GM12878 (cell line): ENCODE measurements at regions not wholly inside any gene's neighbourhood (a gene's known extent, or its start where the extent isn't known, plus 50 kb on each side); places are given as distances from the start of the nearest gene placed in this dataset.
A peak's percentile ranks its signal among the peaks of the same experiment; 100 is the strongest.

ENCODE experiments used
- ATAC-seq: fragments of 200-7000 bp; cut with Tn5 transposase; 3 replicates; pipeline ENCODE4 v1.9.1; 2020; ENCODE audit warnings: mild to moderate bottlenecking, moderate library complexity
- BruUV-seq: library from RNA; stranded (reverse); fragments of 400-500 nt; replicated peaks from 2 replicates; lab custom pipeline; 2021; lab: Mats Ljungman, UMichigan
- CTCF ChIA-PET: fragments of 300-600 bp; sonication (Branson Sonifier 250); formaldehyde crosslinking; extraction: SDS; loops from one replicate; lab custom pipeline; 2021; ENCODE audit warnings: inconsistent platforms; lab: Yijun Ruan, JAX
- POLR2A ChIA-PET: fragments of 350-600 bp; formaldehyde crosslinking; extraction: SDS; loops from one replicate; lab custom pipeline; 2021; ENCODE audit warnings: inconsistent platforms; lab: Charles Lee
- RAD21 ChIA-PET: fragments of 300-600 bp; sonication (Branson Sonifier 250); formaldehyde crosslinking; loops from one replicate; lab custom pipeline; 2023; ENCODE audit warnings: antibody characterized with exemption; ENCODE audit not compliant: unreplicated experiment; lab: Charles Lee
- SMC1A ChIA-PET: fragments of 300-600 bp; sonication (Branson Sonifier 250); formaldehyde crosslinking; loops from one replicate; lab custom pipeline; 2023; ENCODE audit not compliant: unreplicated experiment, uncharacterized antibody; lab: Charles Lee
- DNase-seq: peaks from one replicate; pipeline ENCODE4 v3.0.0-alpha.2; 2011; ENCODE audit warnings: low read depth, low spot score
- FAIRE-seq: peaks from 3 replicates; lab custom pipeline; 2011; peaks lifted over from hg19 to GRCh38; lab: Jason Lieb, UNC
- H2AFZ ChIP-seq: 2 replicates; pipeline ENCODE4 v1.6.0; 2011; ENCODE audit warnings: low read depth, low read length, control low read depth; ENCODE audit not compliant: control insufficient read depth
- H3K27ac ChIP-seq: 2 replicates; pipeline ENCODE4 v1.5.1; 2011; ENCODE audit warnings: control low read depth; ENCODE audit not compliant: control insufficient read depth, insufficient read depth
- H3K27me3 ChIP-seq, 2 experiments: replicated peaks in 1 of 2; 2 replicates each; pipeline versions ENCODE4 v1.6.0 to v1.6.1; 2011; ENCODE audit warnings: low read length in 1 of 2; ENCODE audit not compliant: control insufficient read depth in 2 of 2, insufficient read depth in 2 of 2
- H3K36me3 ChIP-seq, 2 experiments: 2 replicates each; pipeline ENCODE4 v1.5.1; 2011; ENCODE audit warnings: low read length in 1 of 2; ENCODE audit not compliant: control insufficient read depth in 2 of 2, insufficient read depth in 2 of 2
- H3K4me1 ChIP-seq: 2 replicates; pipeline ENCODE4 v1.6.1; 2011; ENCODE audit warnings: mild to moderate bottlenecking, low read length, moderate library complexity, mixed read lengths; ENCODE audit not compliant: control insufficient read depth, insufficient read depth
- H3K4me2 ChIP-seq: 2 replicates; pipeline ENCODE4 v1.6.0; 2011; ENCODE audit warnings: control low read depth; ENCODE audit not compliant: control insufficient read depth, insufficient read depth
- H3K4me3 ChIP-seq: fragments of 200-600 bp; sonication (generic); 2 replicates; pipeline ENCODE4 v1.5.1; 2016
- H3K79me2 ChIP-seq: 2 replicates; pipeline ENCODE4 v1.6.0; 2011; ENCODE audit warnings: low read length; ENCODE audit not compliant: control insufficient read depth, insufficient read depth
- H3K9ac ChIP-seq: 2 replicates; pipeline ENCODE4 v1.8.0; 2011; ENCODE audit warnings: low read length, control low read depth, mixed read lengths; ENCODE audit not compliant: control insufficient read depth, insufficient read depth
- H3K9me3 ChIP-seq: replicated peaks from 3 replicates; pipeline ENCODE4 v1.5.1; 2011; ENCODE audit warnings: mild to moderate bottlenecking, low read length; ENCODE audit not compliant: control insufficient read depth, insufficient read depth
- H4K20me1 ChIP-seq: 2 replicates; pipeline ENCODE4 v1.6.0; 2011; ENCODE audit not compliant: control insufficient read depth, insufficient read depth
- FOS ChIP-seq: IDR thresholded peaks from 3 replicates; pipeline ENCODE4 v1.6.1; 2011; ENCODE audit warnings: borderline replicate concordance; ENCODE audit not compliant: insufficient read length; ENCODE audit errors: extremely low read depth
- GABPA ChIP-seq: IDR thresholded peaks from 2 replicates; pipeline ENCODE4 v1.6.1; 2014; ENCODE audit warnings: antibody characterized with exemption, low read depth, mild to moderate bottlenecking, inconsistent platforms
- HSF1 ChIP-seq: fragments of 150-350 bp; IDR thresholded peaks from 2 replicates; pipeline ENCODE4 v1.6.1; 2014; ENCODE audit warnings: mild to moderate bottlenecking, low read depth, low read length
- KLF5 ChIP-seq: fragments of 450-650 bp; IDR thresholded peaks from 2 replicates; pipeline ENCODE4 v1.6.1; 2014; ENCODE audit warnings: mild to moderate bottlenecking; ENCODE audit not compliant: partially characterized antibody
- MTA3 ChIP-seq: IDR thresholded peaks from 2 replicates; pipeline ENCODE4 v1.6.1; 2012; ENCODE audit warnings: low read length, inconsistent platforms, borderline replicate concordance
- SIN3A ChIP-seq: IDR thresholded peaks from 2 replicates; pipeline ENCODE4 v1.6.1; 2012; ENCODE audit warnings: low read depth, low read length, improper control_type of control experiment
- TBL1XR1 ChIP-seq: IDR thresholded peaks from 2 replicates; pipeline ENCODE4 v1.6.1; 2012; ENCODE audit warnings: low read depth, low read length, improper control_type of control experiment
- ZBTB4 ChIP-seq: fragments of 450-650 bp; formaldehyde crosslinking; IDR thresholded peaks from 2 replicates; pipeline ENCODE4 v1.4.0; 2022; ENCODE audit warnings: mild to moderate bottlenecking, moderate library complexity
- ZNF24 ChIP-seq: fragments of 450-650 bp; IDR thresholded peaks from 2 replicates; pipeline ENCODE4 v1.6.1; 2017; ENCODE audit warnings: antibody characterized with exemption, mild to moderate bottlenecking
- ZNF384 ChIP-seq: IDR thresholded peaks from 2 replicates; pipeline ENCODE4 v1.6.1; 2012; ENCODE audit warnings: low read depth, mild to moderate bottlenecking, low read length, improper control_type of control experiment, borderline replicate concordance
- WGBS: methylation state at CpG from one replicate; pipeline ENCODE4 v1.1.6; 2016; ENCODE audit warnings: low lambda C conversion rate; ENCODE audit not compliant: insufficient replicate concordance, insufficient coverage; ENCODE audit errors: missing lambda C conversion rate; 5-methylcytosine and 5-hydroxymethylcytosine counted together
- in situ Hi-C: fragments of 300-500 bp; cut with MboI; formaldehyde crosslinking; loops from 9 replicates; pipeline ENCODE4 v1.14.3; 2018; ENCODE audit warnings: mixed read lengths
- intact Hi-C: fragments of 100-400 bp; cut with micrococcal nuclease; formaldehyde crosslinking; loops from one replicate; pipeline ENCODE4 v1.14.2; 2022; ENCODE audit not compliant: unreplicated experiment
- TF ChIP-seq, protein P1 (sequence below): IDR thresholded peaks from 2 replicates; pipeline ENCODE4 v1.6.1; 2012; ENCODE audit warnings: low read length, inconsistent platforms

GRCh38 chr2:138365581-138365980 is 136.0 kb upstream of the SPOPL start:
- POLR2A ChIA-PET: no interaction called here
- Histone ChIP-seq H3K4me2 (no peak overlapping the region), H3K36me3 (no peaks in the 10 kb centered on the region), H3K9me3 (no peaks in the 10 kb centered on the region)
- TF ChIP-seq SIN3A (no peak), KLF5 (no peak), MTA3 (no peak), GABPA (no peak), ZNF384 (no peak), FOS (no peak), ZBTB4 (no peak), TBL1XR1 (no peak), HSF1 (no peak), ZNF24 (no peak)
- TF ChIP-seq, protein P1, sequence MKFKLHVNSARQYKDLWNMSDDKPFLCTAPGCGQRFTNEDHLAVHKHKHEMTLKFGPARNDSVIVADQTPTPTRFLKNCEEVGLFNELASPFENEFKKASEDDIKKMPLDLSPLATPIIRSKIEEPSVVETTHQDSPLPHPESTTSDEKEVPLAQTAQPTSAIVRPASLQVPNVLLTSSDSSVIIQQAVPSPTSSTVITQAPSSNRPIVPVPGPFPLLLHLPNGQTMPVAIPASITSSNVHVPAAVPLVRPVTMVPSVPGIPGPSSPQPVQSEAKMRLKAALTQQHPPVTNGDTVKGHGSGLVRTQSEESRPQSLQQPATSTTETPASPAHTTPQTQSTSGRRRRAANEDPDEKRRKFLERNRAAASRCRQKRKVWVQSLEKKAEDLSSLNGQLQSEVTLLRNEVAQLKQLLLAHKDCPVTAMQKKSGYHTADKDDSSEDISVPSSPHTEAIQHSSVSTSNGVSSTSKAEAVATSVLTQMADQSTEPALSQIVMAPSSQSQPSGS: no peak
- TF ChIP-seq, all 136 proteins: peak for 0
- in situ Hi-C loops (no loop called here), intact Hi-C loops (no loop called here)
- RAD21 ChIA-PET: no interaction called here
- H2AFZ ChIP-seq: no peak overlapping the region
- H3K27me3 ChIP-seq: no peaks in the 10 kb centered on the region
- WGBS: 65% methylated on average over 3 of the region's 3 CpGs
- H3K79me2 ChIP-seq: no peaks in the 10 kb centered on the region
- H3K4me1 ChIP-seq: no peaks in the 10 kb centered on the region
- no peak overlapping the region for H3K27ac ChIP-seq
- H3K4me3 ChIP-seq: no peak overlapping the region
- CTCF ChIA-PET: interaction anchor here (0.8 to 1.7 kb wide), 5 partner anchors 8 to 184 kb away, joined by 3 to 5 read pairs (median 4); no protein-coding TSS in a partner anchor
- no TSS peak for BruUV-seq
- DNase-seq: no peak
- ATAC-seq: no peak
- FAIRE-seq: peak; percentile 38
- H4K20me1 ChIP-seq: no peaks in the 10 kb centered on the region
- H3K9ac ChIP-seq: no peak overlapping the region
- SMC1A ChIA-PET: interaction anchor here (0.8 to 1.8 kb wide), 3 partner anchors 11 to 71 kb away, joined by 3 to 4 read pairs (median 3); no protein-coding TSS in a partner anchor
